K562 (cell line): ENCODE measurements at regions not wholly inside any gene's neighbourhood (a gene's known extent, or its start where the extent isn't known, plus 50 kb on each side); places are given as distances from the start of the nearest gene placed in this dataset.

Experiments used
- ATAC-seq: fragments of 200-7000 bp; cut with Tn5 transposase; 3 replicates; pipeline ENCODE4 v1.9.1; 2020; ENCODE audit warnings: moderate library complexity
- BruUV-seq: library from RNA; stranded (reverse); fragments of 400-500 nt; replicated peaks from 2 replicates; lab custom pipeline; 2021; lab: Mats Ljungman, UMichigan
- CTCF ChIA-PET: fragments of 300-600 bp; formaldehyde crosslinking; extraction: SDS; loops from one replicate; lab custom pipeline; 2021; ENCODE audit warnings: low intra/inter-chr PET ratio; lab: Yijun Ruan, JAX
- POLR2A ChIA-PET: fragments of 300-600, 350-650 bp; sonication (Branson Sonifier 250); formaldehyde crosslinking; extraction: SDS; loops from one replicate; lab custom pipeline; 2021; ENCODE audit warnings: antibody characterized with exemption, inconsistent platforms; lab: Yijun Ruan, JAX
- DNase-seq, 4 experiments: peaks; one replicate each; pipeline versions ENCODE4 v3.0.0 to v3.0.0-alpha.2; 2011 to 2018; ENCODE audit warnings: low spot score in 3 of 4, mixed read lengths in 3 of 4; ENCODE audit errors: extremely low read depth in 1 of 4
- FAIRE-seq: peaks from 2 replicates; lab custom pipeline; 2011; peaks lifted over from hg19 to GRCh38; lab: Jason Lieb, UNC
- H2AFZ ChIP-seq: 2 replicates; pipeline ENCODE4 v1.6.0; 2011; ENCODE audit warnings: low read depth, low read length, control low read depth, inconsistent platforms
- H3K27ac ChIP-seq: fragments of 200-600 bp; 3 replicates; pipeline ENCODE4 v1.8.0; 2011; ENCODE audit warnings: low read depth, mild to moderate bottlenecking, control low read depth, inconsistent platforms, low read length, moderate library complexity, mixed read lengths; ENCODE audit errors: extremely low read depth
- H3K27me3 ChIP-seq, 2 experiments: fragments of 300-600 bp in 1 of 2; 2 replicates in 1 of 2; 3 replicates in 1 of 2; pipeline versions ENCODE4 v1.6.0 to v1.8.0; 2011; ENCODE audit warnings: inconsistent platforms in 2 of 2, low read length in 2 of 2, mild to moderate bottlenecking in 1 of 2, mixed read lengths in 1 of 2, moderate library complexity in 1 of 2; ENCODE audit not compliant: control insufficient read depth in 2 of 2, insufficient read depth in 2 of 2
- H3K36me3 ChIP-seq: fragments of 300-600 bp; 3 replicates; pipeline ENCODE4 v1.8.0; 2011; ENCODE audit warnings: mild to moderate bottlenecking, low read length, inconsistent platforms; ENCODE audit not compliant: control insufficient read depth, insufficient read depth
- H3K4me1 ChIP-seq, 2 experiments: fragments of 200-600 bp in 1 of 2; replicated peaks in 1 of 2; 2 replicates in 1 of 2; 3 replicates in 1 of 2; pipeline versions ENCODE4 v1.5.1 to v1.8.0; 2011; ENCODE audit warnings: inconsistent platforms in 2 of 2, low read length in 2 of 2, mild to moderate bottlenecking in 1 of 2, mixed read lengths in 1 of 2, moderate library complexity in 1 of 2; ENCODE audit not compliant: control insufficient read depth in 2 of 2, insufficient read depth in 2 of 2
- H3K4me2 ChIP-seq: 2 replicates; pipeline ENCODE4 v1.6.1; 2011; ENCODE audit warnings: low read length, control low read depth, inconsistent platforms, mixed read lengths; ENCODE audit not compliant: insufficient read depth
- H3K4me3 ChIP-seq: fragments of 200-600 bp; sonication (generic), shearing (Covaris generic); 2 replicates; pipeline ENCODE4 v1.5.1; 2016; ENCODE audit warnings: control low read depth, inconsistent platforms
- H3K79me2 ChIP-seq: fragments of 200-600 bp; 3 replicates; pipeline ENCODE4 v1.8.0; 2011; ENCODE audit warnings: low read length, inconsistent platforms; ENCODE audit not compliant: control insufficient read depth, insufficient read depth
- H3K9ac ChIP-seq, 2 experiments: 2 replicates each; pipeline versions ENCODE4 v1.6.0 to v1.6.1; 2011; ENCODE audit warnings: low read depth in 2 of 2, low read length in 2 of 2, control low read depth in 1 of 2, inconsistent platforms in 1 of 2, mild to moderate bottlenecking in 1 of 2, mixed read lengths in 1 of 2; ENCODE audit not compliant: insufficient read depth in 1 of 2
- H3K9me1 ChIP-seq: one replicate; pipeline ENCODE4 v1.6.0; 2011; ENCODE audit warnings: inconsistent platforms, mild to moderate bottlenecking, low read length, moderate library complexity; ENCODE audit not compliant: control insufficient read depth, insufficient read depth
- H3K9me3 ChIP-seq: replicated peaks from 2 replicates; pipeline ENCODE4 v1.5.1; 2011; ENCODE audit warnings: low read depth, low read length, inconsistent platforms; ENCODE audit not compliant: control insufficient read depth, insufficient read depth
- H4K20me1 ChIP-seq: replicated peaks from 2 replicates; pipeline ENCODE4 v1.6.1; 2011; ENCODE audit warnings: low read length, inconsistent platforms, mixed read lengths; ENCODE audit not compliant: control insufficient read depth, insufficient read depth
- BMI1 ChIP-seq: fragments of 150-350 bp; IDR thresholded peaks from 2 replicates; pipeline ENCODE4 v1.6.1; 2014; ENCODE audit warnings: low read length
- FOXA1 ChIP-seq: fragments of 450-650 bp; IDR thresholded peaks from 2 replicates; pipeline ENCODE4 v1.6.1; 2016; ENCODE audit warnings: mild to moderate bottlenecking, borderline replicate concordance
- NONO ChIP-seq, 2 experiments: fragments of 200-400 bp in 1 of 2; fragments of 450-650 bp in 1 of 2; formaldehyde crosslinking in 1 of 2; IDR thresholded peaks; 2 replicates each; pipeline ENCODE4 v1.6.1; 2017; ENCODE audit warnings: low read depth in 2 of 2, mild to moderate bottlenecking in 2 of 2, moderate library complexity in 2 of 2, low read length in 1 of 2
- NR0B1 ChIP-seq: fragments of 450-650 bp; IDR thresholded peaks from one replicate; pipeline ENCODE4 v1.6.1; 2018; ENCODE audit warnings: mild to moderate bottlenecking, moderate library complexity; ENCODE audit not compliant: partially characterized antibody
- OTX1 ChIP-seq: fragments of 450-650 bp; formaldehyde crosslinking; IDR thresholded peaks from 2 replicates; pipeline ENCODE4 v1.4.0; 2022; ENCODE audit warnings: mild to moderate bottlenecking
- ZNF444 ChIP-seq: fragments of 250-450 bp; sonication (Bioruptor Pico); IDR thresholded peaks from 2 replicates; pipeline ENCODE4 v1.4.0; 2020; ENCODE audit warnings: mild to moderate bottlenecking, moderate library complexity
- ZNF766 ChIP-seq: fragments of 200-800 bp; sonication (Bioruptor generic); conservative IDR thresholded peaks from 2 replicates; pipeline ENCODE4 v1.6.1; 2016; ENCODE audit warnings: missing genetic modification characterization, missing compliant biosample characterization
- WGBS: fragments of 100-300 bp; shearing (Covaris generic); methylation state at CpG from one replicate; pipeline ENCODE4 v1.1.6; 2016; ENCODE audit warnings: low coverage, mixed read lengths; ENCODE audit not compliant: insufficient coverage; ENCODE audit errors: missing lambda C conversion rate; 5-methylcytosine and 5-hydroxymethylcytosine counted together
- in situ Hi-C: fragments of 300-500 bp; cut with MboI; formaldehyde crosslinking; loops from 4 replicates; pipeline ENCODE4 v1.15.0; 2018; ENCODE audit warnings: inconsistent platforms, mixed read lengths
- intact Hi-C: fragments of 100-400 bp; cut with micrococcal nuclease; formaldehyde crosslinking; loops from 2 replicates; pipeline ENCODE4 v1.14.2; 2022

GRCh38 chr20:55200317-55200716, 724.9 kb downstream of the DOK5 start (continued):
- TF ChIP-seq OTX1 (CRISPR knock-in tag) (no peak), BMI1 (no peak), ZNF444 (CRISPR knock-in tag) (no peak), NONO (IDR thresholded peaks at IDR 0.05; ENCODE audit: low read depth in 2 of 2, low read length in 1 of 2) (no peak), NR0B1 (no peak), ZNF766 (no peak)

GRCh38 chr20:55194947-55195346, 719.6 kb downstream of the DOK5 start:
- no peaks in the 10 kb centered on the region for H3K27me3 ChIP-seq
- no peaks in the 10 kb centered on the region for H4K20me1 ChIP-seq
- H3K36me3 ChIP-seq = no peaks in the 10 kb centered on the region
- FAIRE-seq (no peak), ATAC-seq (no peak), DNase-seq (no peak)
- no peak overlapping the region for H3K27ac ChIP-seq
- no peak for TF ChIP-seq FOXA1
- no peak overlapping the region for H3K4me2 ChIP-seq
- H3K79me2 ChIP-seq = no peaks in the 10 kb centered on the region
- H3K9ac ChIP-seq = no peak overlapping the region
- BruUV-seq = no TSS peak
- no peak overlapping the region for H3K4me3 ChIP-seq
- 0% methylated on average over 2 of the region's 2 CpGs for WGBS
- ChIA-PET POLR2A (no interaction called here), CTCF (no interaction called here)
- intact Hi-C loops = no loop called here
- no peak overlapping the region for H2AFZ ChIP-seq
- in situ Hi-C loops = no loop called here
- H3K9me1 ChIP-seq = no peaks in the 10 kb centered on the region
- H3K9me3 ChIP-seq = no peaks in the 10 kb centered on the region
- H3K4me1 ChIP-seq = no peaks in the 10 kb centered on the region
